ENCODE measurements at regions not wholly inside any gene's neighbourhood (a gene's known extent, or its start where the extent isn't known, plus 50 kb on each side); places are given as distances from the start of the nearest gene placed in this dataset.

DNA sequence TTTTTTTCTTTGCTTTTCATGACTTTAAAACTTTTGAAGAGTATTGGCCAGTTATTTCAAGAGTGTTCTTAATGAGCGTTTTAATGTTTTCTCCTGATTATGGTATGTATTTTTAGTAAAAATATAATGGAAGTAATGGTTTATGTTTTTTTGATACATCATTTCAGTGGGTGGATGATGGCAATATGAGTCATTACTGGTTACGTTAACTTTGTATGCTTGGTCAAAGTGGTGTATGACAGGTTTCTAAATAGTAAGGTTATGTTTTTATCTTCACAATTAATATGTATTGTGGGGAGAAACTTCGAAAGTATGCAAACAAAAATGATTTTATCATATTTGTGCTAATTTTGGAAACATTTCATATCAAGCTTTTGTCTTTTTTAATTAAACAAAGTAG is 176.7 kb upstream of the PRDM9 start:
- TF ChIP-seq, protein P1, sequence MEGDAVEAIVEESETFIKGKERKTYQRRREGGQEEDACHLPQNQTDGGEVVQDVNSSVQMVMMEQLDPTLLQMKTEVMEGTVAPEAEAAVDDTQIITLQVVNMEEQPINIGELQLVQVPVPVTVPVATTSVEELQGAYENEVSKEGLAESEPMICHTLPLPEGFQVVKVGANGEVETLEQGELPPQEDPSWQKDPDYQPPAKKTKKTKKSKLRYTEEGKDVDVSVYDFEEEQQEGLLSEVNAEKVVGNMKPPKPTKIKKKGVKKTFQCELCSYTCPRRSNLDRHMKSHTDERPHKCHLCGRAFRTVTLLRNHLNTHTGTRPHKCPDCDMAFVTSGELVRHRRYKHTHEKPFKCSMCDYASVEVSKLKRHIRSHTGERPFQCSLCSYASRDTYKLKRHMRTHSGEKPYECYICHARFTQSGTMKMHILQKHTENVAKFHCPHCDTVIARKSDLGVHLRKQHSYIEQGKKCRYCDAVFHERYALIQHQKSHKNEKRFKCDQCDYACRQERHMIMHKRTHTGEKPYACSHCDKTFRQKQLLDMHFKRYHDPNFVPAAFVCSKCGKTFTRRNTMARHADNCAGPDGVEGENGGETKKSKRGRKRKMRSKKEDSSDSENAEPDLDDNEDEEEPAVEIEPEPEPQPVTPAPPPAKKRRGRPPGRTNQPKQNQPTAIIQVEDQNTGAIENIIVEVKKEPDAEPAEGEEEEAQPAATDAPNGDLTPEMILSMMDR (IDR thresholded peaks at IDR 0.05; ENCODE audit: control insufficient read depth, extremely low read depth, insufficient read depth), result no peak
- no peak for DNase-seq (ENCODE audit: low read depth)
- H3K4me3 ChIP-seq (ENCODE audit: low read depth, low read length), result no peak overlapping the region

DNA sequence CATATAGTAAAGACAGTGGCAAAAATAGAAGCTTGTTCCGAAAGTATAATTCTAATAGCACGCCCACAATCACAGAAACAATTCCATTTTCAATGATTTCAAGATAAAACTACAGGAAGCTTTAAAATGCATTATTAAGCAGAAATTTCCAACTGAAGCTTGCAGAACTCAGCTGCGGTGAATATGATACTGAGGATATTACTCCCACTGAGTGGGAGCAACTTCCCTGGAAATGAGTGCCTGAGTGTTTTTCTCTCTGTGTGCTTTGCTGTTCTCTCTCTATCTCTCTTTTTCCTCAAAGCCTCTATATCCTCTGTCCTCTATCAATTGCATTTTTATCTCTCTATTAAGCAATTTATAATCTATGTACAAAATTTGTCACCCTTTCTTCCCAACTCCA is 187.5 kb upstream of the PRDM9 start:
- TF ChIP-seq, protein P1 (IDR thresholded peaks at IDR 0.05; ENCODE audit: control insufficient read depth, extremely low read depth, insufficient read depth), result no peak
- H3K4me3 ChIP-seq (ENCODE audit: low read depth, low read length), result no peak overlapping the region
- DNase-seq (ENCODE audit: low read depth), result no peak

- TF ChIP-seq, protein P1 (IDR thresholded peaks at IDR 0.05; ENCODE audit: control insufficient read depth, extremely low read depth, insufficient read depth), result no peak
- no peak overlapping the region for H3K4me3 ChIP-seq (ENCODE audit: low read depth, low read length)
- no peak for DNase-seq (ENCODE audit: low read depth)
Measured at GRCh38 chr5:23318960-23319359, 188.4 kb upstream of the PRDM9 start.

GRCh38 chr5:23318166-23318565 is 189.2 kb upstream of the PRDM9 start:
- DNase-seq (ENCODE audit: low read depth), result no peak
- H3K4me3 ChIP-seq (ENCODE audit: low read depth, low read length), result no peak overlapping the region
- TF ChIP-seq, protein P1 (IDR thresholded peaks at IDR 0.05; ENCODE audit: control insufficient read depth, extremely low read depth, insufficient read depth), result no peak

DNA sequence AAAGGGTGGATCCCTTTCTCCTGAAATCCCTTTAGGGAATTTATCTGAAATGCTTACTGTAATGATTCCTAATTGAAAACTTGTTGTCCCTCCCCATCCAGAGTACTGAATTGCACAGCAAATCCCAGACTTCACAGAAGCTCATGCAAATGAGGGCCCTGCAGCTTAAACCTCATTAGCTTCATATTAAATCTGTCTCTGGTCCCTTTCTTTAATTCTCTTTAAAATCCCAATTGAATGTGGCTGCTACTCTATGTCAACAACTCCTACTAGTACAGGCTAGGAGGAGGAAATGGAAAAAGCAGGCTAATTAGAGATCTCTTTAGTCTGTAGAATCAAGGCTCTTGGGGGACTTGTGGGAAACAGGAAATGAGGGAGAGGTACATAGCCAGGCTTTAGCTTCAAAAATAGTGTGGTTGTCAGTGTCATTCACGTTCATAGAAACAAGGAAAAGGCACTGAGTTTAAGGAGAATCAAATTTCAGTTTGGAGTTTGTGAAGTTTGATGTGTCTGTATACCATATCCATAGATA is 191.3 kb upstream of the PRDM9 start:
- TF ChIP-seq, protein P1 (IDR thresholded peaks at IDR 0.05; ENCODE audit: control insufficient read depth, extremely low read depth, insufficient read depth), result no peak
- no peak for DNase-seq (ENCODE audit: low read depth)
- H3K4me3 ChIP-seq (ENCODE audit: low read depth, low read length), result no peak overlapping the region

DNA sequence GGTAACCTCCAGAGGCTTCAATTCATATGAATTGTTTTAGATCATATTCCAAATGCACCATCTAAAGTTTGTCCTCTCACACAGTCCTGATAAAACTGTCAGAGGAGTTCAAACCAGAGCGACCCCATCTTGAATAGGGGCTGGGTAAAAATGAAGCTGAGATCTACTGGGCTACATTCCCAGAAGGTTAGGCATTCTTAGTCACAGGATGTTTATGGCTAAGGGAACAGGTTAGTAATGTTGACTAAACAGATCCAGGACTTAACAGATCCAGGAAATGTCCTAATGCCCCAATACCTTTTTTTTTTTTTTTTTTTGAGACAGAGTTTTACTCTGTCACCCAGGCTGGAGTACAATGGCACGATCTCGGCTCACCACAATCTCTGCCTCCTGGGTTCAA is 192.6 kb upstream of the PRDM9 start:
- TF ChIP-seq, protein P1 (IDR thresholded peaks at IDR 0.05; ENCODE audit: control insufficient read depth, extremely low read depth, insufficient read depth), result no peak
- no peak overlapping the region for H3K4me3 ChIP-seq (ENCODE audit: low read depth, low read length)
- DNase-seq (ENCODE audit: low read depth), result no peak

- no peak overlapping the region for H3K4me3 ChIP-seq (ENCODE audit: low read depth, low read length)
- TF ChIP-seq, protein P1 (IDR thresholded peaks at IDR 0.05; ENCODE audit: control insufficient read depth, extremely low read depth, insufficient read depth), result no peak
- no peak for DNase-seq (ENCODE audit: low read depth)
Measured at GRCh38 chr5:23305055-23305454, 202.4 kb upstream of the PRDM9 start.

All from LNCaP clone FGC (cell line).